GM12873 (cell line): ENCODE measurements at regions not wholly inside any gene's neighbourhood (a gene's known extent, or its start where the extent isn't known, plus 50 kb on each side); places are given as distances from the start of the nearest gene placed in this dataset.

Source experiments
- TF ChIP-seq, protein P1 (sequence below): IDR thresholded peaks from 2 replicates; pipeline ENCODE4 v1.5.1; 2012; ENCODE audit warnings: low read depth, mild to moderate bottlenecking, moderate library complexity, low read length, control low read depth; ENCODE audit not compliant: insufficient read depth; ENCODE audit errors: missing control alignments

DNA sequence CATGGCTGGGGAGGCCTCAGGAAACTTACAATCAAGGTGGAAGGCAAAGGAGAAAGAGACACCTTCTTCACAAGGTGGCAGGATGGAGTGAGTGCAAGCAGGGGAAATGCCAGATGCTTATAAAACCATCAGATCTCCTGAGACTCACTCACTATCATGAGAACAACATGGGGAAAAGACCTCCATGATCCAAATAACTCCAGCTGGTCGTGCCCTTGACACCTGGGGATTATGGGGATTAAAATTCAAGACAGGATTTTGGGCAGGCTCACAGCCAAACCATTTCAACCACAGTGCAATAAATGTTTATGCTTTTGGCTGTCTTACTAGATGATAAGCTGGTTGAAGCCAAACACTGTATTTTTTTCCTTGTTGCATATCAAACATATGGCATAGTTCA, 1112.4 kb downstream of the STIM2 start:
- TF ChIP-seq, protein P1, sequence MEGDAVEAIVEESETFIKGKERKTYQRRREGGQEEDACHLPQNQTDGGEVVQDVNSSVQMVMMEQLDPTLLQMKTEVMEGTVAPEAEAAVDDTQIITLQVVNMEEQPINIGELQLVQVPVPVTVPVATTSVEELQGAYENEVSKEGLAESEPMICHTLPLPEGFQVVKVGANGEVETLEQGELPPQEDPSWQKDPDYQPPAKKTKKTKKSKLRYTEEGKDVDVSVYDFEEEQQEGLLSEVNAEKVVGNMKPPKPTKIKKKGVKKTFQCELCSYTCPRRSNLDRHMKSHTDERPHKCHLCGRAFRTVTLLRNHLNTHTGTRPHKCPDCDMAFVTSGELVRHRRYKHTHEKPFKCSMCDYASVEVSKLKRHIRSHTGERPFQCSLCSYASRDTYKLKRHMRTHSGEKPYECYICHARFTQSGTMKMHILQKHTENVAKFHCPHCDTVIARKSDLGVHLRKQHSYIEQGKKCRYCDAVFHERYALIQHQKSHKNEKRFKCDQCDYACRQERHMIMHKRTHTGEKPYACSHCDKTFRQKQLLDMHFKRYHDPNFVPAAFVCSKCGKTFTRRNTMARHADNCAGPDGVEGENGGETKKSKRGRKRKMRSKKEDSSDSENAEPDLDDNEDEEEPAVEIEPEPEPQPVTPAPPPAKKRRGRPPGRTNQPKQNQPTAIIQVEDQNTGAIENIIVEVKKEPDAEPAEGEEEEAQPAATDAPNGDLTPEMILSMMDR = no peak

DNA sequence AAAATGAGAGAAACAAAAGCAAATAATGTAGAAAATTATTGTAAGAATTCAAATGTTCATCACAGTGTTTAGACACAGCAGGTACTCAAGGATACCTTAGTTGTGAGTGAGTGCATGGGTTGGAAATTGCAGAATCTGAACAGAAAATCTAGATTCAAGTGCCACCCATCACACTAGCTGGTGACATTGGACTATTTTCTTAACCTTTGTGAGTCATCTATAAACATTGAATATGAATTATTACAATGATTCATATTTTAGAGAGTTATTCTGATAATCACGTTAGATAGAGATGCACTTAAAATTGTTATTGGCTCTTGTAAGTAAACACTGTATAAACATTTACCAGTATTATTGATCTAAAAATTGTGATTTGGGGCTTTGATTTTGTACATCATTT, 1113.1 kb downstream of the STIM2 start:
- TF ChIP-seq, protein P1 = no peak

DNA sequence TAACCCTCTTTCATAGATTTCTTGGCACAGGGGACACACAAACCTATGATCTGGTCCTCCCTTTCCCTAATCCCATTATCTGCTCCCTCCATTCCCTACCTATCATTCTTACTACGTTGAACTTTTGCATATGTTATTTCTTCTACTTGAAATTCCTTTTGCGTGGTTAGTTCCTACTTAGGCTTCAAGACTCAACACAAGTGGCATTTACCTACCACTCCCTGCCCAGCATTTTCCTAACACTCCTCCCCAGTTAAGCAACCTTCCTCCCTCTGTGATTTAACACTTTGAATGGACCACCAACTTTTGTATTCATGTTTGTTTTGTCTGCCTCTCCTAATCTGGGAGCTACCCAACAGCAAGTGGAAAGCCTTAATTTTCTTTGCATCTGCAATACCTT, 1113.7 kb downstream of the STIM2 start:
- TF ChIP-seq, protein P1 = no peak

DNA sequence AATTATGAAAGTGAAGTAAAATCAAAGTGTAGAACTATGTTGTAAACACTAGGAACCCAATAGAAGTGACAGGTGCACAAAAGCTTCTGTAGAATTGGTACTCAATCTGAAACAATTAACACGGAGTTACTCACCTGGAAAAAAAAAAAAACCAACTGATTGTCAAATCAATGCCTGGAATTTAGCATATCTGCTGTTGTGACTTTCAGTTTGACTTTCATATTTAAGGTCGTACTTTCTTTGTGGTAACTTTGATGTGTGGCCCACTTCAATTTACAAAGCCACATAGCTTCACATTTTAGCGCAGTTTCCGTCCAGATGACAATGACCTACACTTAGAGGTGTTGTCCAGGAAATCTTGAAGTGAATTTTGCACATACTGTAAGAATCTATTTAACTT, 1124.9 kb downstream of the STIM2 start:
- TF ChIP-seq, protein P1 = no peak

DNA sequence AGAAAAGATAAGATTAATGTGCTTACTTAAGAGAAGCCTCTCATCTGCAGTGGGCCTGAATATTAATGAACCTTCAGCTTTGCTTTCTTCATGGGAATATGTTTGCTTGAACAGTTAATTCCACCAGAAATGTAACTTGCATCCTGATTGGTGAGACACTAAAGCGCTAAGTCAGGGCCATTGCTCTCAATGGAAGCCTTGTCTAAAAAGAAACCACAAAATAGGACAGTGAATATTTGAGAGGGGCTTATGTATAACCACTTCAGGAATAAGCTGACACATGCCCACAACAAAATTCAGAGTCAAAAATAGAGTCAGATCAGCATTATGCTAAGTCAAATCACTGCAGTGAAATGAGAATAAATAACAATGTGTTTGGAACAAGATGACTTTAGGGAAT, 1125.8 kb downstream of the STIM2 start:
- TF ChIP-seq, protein P1 = no peak

DNA sequence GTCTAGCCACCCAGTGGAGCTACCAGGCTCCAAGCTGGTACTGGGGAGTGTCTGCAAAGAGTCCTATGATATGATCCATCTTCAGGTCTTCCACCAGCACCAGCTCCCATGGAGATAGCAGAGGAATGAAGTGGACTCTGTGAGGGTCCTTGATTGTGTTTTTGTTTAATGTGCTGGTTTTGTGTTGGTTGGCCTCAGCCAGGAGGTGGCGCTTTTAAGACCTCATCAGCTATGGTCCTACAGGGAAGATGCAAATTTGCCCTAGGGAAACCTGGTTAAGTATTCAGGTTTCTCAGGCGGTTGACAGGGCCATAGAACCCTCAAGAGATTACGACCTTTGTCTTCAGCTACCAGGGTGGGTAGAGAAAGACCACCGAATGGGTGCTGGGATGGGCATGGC, 1141.1 kb downstream of the STIM2 start:
- TF ChIP-seq, protein P1 = no peak

DNA sequence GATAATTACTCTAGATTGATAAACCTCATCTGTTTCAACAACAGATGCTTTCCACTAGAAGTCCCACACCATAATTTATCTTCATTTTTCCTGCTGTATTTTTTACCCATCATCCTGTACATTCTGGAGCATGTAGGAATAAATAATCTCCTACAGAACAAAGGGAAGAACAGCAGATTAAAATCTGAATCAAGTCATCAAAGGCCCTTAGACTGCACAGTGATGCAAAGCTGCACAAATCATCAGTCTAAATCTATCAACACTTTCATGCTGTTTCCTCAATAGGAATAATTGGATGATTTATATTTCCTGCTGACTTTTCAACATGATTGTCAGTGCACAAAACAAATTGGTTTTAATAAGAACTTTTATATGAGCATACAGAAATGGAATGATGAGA, 1143.9 kb downstream of the STIM2 start:
- TF ChIP-seq, protein P1 = no peak
